Liver (tissue), 7 donors: ENCODE measurements at regions not wholly inside any gene's neighbourhood (a gene's known extent, or its start where the extent isn't known, plus 50 kb on each side); places are given as distances from the start of the nearest gene placed in this dataset.

ENCODE experiments used
- DNase-seq: peaks from one replicate; pipeline ENCODE4 v3.0.0-alpha.2; 2017; ENCODE audit warnings: low spot score
- H3K27ac ChIP-seq, 2 donors: one replicate each; pipeline ENCODE4 v1.7.0; 2013; ENCODE audit warnings: inconsistent platforms in 2 of 2, low read length in 2 of 2, control low read depth in 1 of 2, low read depth in 1 of 2, mild to moderate bottlenecking in 1 of 2
- H3K27me3 ChIP-seq, 4 donors: one replicate each; pipeline versions ENCODE4 v1.6.1 to v1.7.0; 2013; ENCODE audit warnings: low read length in 3 of 4, inconsistent platforms in 1 of 4, mild to moderate bottlenecking in 1 of 4, moderate library complexity in 1 of 4; ENCODE audit not compliant: control insufficient read depth in 4 of 4, insufficient read depth in 4 of 4
- H3K36me3 ChIP-seq, 4 donors: one replicate each; pipeline versions ENCODE4 v1.6.1 to v1.7.0; 2013; ENCODE audit warnings: low read length in 3 of 4, mild to moderate bottlenecking in 3 of 4, low read depth in 1 of 4, moderate library complexity in 1 of 4; ENCODE audit not compliant: control insufficient read depth in 4 of 4, insufficient read depth in 3 of 4
- H3K4me1 ChIP-seq, 4 donors: one replicate each; pipeline versions ENCODE4 v1.6.1 to v1.7.0; 2013; ENCODE audit warnings: low read length in 3 of 4, mild to moderate bottlenecking in 3 of 4, moderate library complexity in 1 of 4; ENCODE audit not compliant: control insufficient read depth in 4 of 4, insufficient read depth in 4 of 4
- H3K4me3 ChIP-seq, 3 donors: one replicate each; pipeline versions ENCODE4 v1.6.1 to v1.7.0; 2013; ENCODE audit warnings: low read length in 3 of 3, control low read depth in 1 of 3, low read depth in 1 of 3, mild to moderate bottlenecking in 1 of 3
- H3K9ac ChIP-seq, 2 donors: one replicate each; pipeline ENCODE4 v1.7.0; 2013; ENCODE audit warnings: low read length in 2 of 2, mild to moderate bottlenecking in 2 of 2, moderate library complexity in 2 of 2, control low read depth in 1 of 2, low read depth in 1 of 2
- H3K9me3 ChIP-seq, 4 donors: one replicate each; pipeline versions ENCODE4 v1.6.1 to v1.7.0; 2013; ENCODE audit warnings: low read length in 3 of 4; ENCODE audit not compliant: control insufficient read depth in 4 of 4
- ATF3 ChIP-seq: IDR thresholded peaks from 2 replicates; pipeline ENCODE4 v1.6.1; 2016; ENCODE audit warnings: antibody characterized with exemption
- EGR1 ChIP-seq, 2 donors: IDR thresholded peaks; 2 replicates each; pipeline ENCODE4 v1.6.1; 2016 to 2018; ENCODE audit warnings: antibody characterized with exemption in 2 of 2, low read depth in 2 of 2
- FOXA1 ChIP-seq: IDR thresholded peaks from 2 replicates; pipeline ENCODE4 v1.6.1; 2016; ENCODE audit warnings: antibody characterized with exemption
- FOXA2 ChIP-seq: IDR thresholded peaks from 2 replicates; pipeline ENCODE4 v1.6.1; 2016; ENCODE audit warnings: antibody characterized with exemption
- GABPA ChIP-seq, 2 donors: IDR thresholded peaks in 1 of 2; conservative IDR thresholded peaks in 1 of 2; 2 replicates each; pipeline ENCODE4 v1.6.1; 2016; ENCODE audit warnings: antibody characterized with exemption in 2 of 2, mild to moderate bottlenecking in 1 of 2, moderate library complexity in 1 of 2
- HNF4A ChIP-seq, 2 donors: conservative IDR thresholded peaks; 2 replicates each; pipeline ENCODE4 v1.6.1; 2016; ENCODE audit warnings: antibody characterized with exemption in 2 of 2, mild to moderate bottlenecking in 2 of 2
- HNF4G ChIP-seq: IDR thresholded peaks from 2 replicates; pipeline ENCODE4 v1.6.1; 2016; ENCODE audit warnings: antibody characterized with exemption
- JUND ChIP-seq, 2 donors: IDR thresholded peaks; 2 replicates each; pipeline ENCODE4 v1.6.1; 2016; ENCODE audit warnings: antibody characterized with exemption in 2 of 2
- NR2F2 ChIP-seq: IDR thresholded peaks from 2 replicates; pipeline ENCODE4 v1.6.1; 2016; ENCODE audit warnings: antibody characterized with exemption
- RAD21 ChIP-seq, 2 donors: IDR thresholded peaks; 2 replicates each; pipeline ENCODE4 v1.6.1; 2016; ENCODE audit warnings: antibody characterized with exemption in 2 of 2, mild to moderate bottlenecking in 2 of 2
- RXRA ChIP-seq, 2 donors: IDR thresholded peaks; 2 replicates each; pipeline ENCODE4 v1.6.1; 2017 to 2018; ENCODE audit warnings: antibody characterized with exemption in 2 of 2, mild to moderate bottlenecking in 1 of 2
- SP1 ChIP-seq: IDR thresholded peaks from 2 replicates; pipeline ENCODE4 v1.6.1; 2018; ENCODE audit warnings: antibody characterized with exemption, mild to moderate bottlenecking
- TAF1 ChIP-seq: conservative IDR thresholded peaks from 2 replicates; pipeline ENCODE4 v1.6.1; 2016; ENCODE audit warnings: antibody characterized with exemption, mild to moderate bottlenecking
- YY1 ChIP-seq: IDR thresholded peaks from 2 replicates; pipeline ENCODE4 v1.6.1; 2016; ENCODE audit warnings: antibody characterized with exemption, mild to moderate bottlenecking
- ZBTB33 ChIP-seq: IDR thresholded peaks from 2 replicates; pipeline ENCODE4 v1.6.1; 2016; ENCODE audit warnings: antibody characterized with exemption
- WGBS: extraction: QIAGEN DNeasy Blood & Tissue Kit; methylation state at CpG from one replicate; pipeline ENCODE4 v1.1.7; 2013; 5-methylcytosine and 5-hydroxymethylcytosine counted together
- TF ChIP-seq, protein P1 (sequence below): IDR thresholded peaks from 2 replicates; pipeline ENCODE4 v1.6.1; 2016; ENCODE audit warnings: antibody characterized with exemption, mild to moderate bottlenecking
- TF ChIP-seq, protein P2 (sequence below): IDR thresholded peaks from 2 replicates; pipeline ENCODE4 v1.6.1; 2016; ENCODE audit warnings: antibody characterized with exemption
- donor health status: healthy.
- donor health status: healthy.
- donor health status: healthy.
- donor health status: healthy.

- no peak overlapping the region for H3K4me3 ChIP-seq
- WGBS, result 86% methylated on average over 6 of the region's 6 CpGs
- peak; percentile 24 for DNase-seq
Measured at GRCh38 chr5:171705036-171705435, 80.6 kb upstream of the SMIM23 start.

GRCh38 chr5:171705830-171706468 lies 79.7 kb upstream of the SMIM23 start:
- H3K27me3 ChIP-seq, result peaks cover 0 to 3% (median 0%) of the 10 kb centered on the region in 4 donors
- DNase-seq, result peak; percentile 14
- WGBS, result 80% methylated on average over 7 of the region's 7 CpGs

More at GRCh38 chr5:171705036-171705435, 80.6 kb upstream of the SMIM23 start:
- Histone ChIP-seq H3K27me3 (peaks cover 0 to 3% (median 0%) of the 10 kb centered on the region in 4 donors), H3K9me3 (no peaks in the 10 kb centered on the region), H3K27ac (no peak overlapping the region), H3K4me1 (no peaks in the 10 kb centered on the region), H3K9ac (no peak overlapping the region), H3K36me3 (no peaks in the 10 kb centered on the region)
- TF ChIP-seq TAF1 (no peak), ZBTB33 (no peak), RXRA (IDR thresholded peaks at IDR 0.05) (no peak), RAD21 (IDR thresholded peaks at IDR 0.05) (no peak), NR2F2 (no peak), HNF4A (conservative IDR thresholded peaks at IDR 0.05) (no peak), SP1 (no peak), ATF3 (no peak)
- TF ChIP-seq, protein P1, sequence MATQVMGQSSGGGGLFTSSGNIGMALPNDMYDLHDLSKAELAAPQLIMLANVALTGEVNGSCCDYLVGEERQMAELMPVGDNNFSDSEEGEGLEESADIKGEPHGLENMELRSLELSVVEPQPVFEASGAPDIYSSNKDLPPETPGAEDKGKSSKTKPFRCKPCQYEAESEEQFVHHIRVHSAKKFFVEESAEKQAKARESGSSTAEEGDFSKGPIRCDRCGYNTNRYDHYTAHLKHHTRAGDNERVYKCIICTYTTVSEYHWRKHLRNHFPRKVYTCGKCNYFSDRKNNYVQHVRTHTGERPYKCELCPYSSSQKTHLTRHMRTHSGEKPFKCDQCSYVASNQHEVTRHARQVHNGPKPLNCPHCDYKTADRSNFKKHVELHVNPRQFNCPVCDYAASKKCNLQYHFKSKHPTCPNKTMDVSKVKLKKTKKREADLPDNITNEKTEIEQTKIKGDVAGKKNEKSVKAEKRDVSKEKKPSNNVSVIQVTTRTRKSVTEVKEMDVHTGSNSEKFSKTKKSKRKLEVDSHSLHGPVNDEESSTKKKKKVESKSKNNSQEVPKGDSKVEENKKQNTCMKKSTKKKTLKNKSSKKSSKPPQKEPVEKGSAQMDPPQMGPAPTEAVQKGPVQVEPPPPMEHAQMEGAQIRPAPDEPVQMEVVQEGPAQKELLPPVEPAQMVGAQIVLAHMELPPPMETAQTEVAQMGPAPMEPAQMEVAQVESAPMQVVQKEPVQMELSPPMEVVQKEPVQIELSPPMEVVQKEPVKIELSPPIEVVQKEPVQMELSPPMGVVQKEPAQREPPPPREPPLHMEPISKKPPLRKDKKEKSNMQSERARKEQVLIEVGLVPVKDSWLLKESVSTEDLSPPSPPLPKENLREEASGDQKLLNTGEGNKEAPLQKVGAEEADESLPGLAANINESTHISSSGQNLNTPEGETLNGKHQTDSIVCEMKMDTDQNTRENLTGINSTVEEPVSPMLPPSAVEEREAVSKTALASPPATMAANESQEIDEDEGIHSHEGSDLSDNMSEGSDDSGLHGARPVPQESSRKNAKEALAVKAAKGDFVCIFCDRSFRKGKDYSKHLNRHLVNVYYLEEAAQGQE, result no peak
- TF ChIP-seq, protein P2, sequence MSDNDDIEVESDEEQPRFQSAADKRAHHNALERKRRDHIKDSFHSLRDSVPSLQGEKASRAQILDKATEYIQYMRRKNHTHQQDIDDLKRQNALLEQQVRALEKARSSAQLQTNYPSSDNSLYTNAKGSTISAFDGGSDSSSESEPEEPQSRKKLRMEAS, result no peak

More at GRCh38 chr5:171705830-171706468, 79.7 kb upstream of the SMIM23 start:
- Histone ChIP-seq H3K4me3 (no peak overlapping the region), H3K36me3 (no peaks in the 10 kb centered on the region), H3K4me1 (no peaks in the 10 kb centered on the region), H3K27ac (no peak overlapping the region), H3K9ac (no peak overlapping the region), H3K9me3 (no peaks in the 10 kb centered on the region)
- TF ChIP-seq EGR1 (IDR thresholded peaks at IDR 0.05; ENCODE audit: low read depth in 2 of 2) (no peak), JUND (IDR thresholded peaks at IDR 0.05) (no peak), GABPA (IDR thresholded peaks at IDR 0.05 in 1 of 2, conservative IDR thresholded peaks at IDR 0.05 in 1 of 2) (no peak), FOXA1 (no peak), HNF4G (no peak), HNF4A (conservative IDR thresholded peaks at IDR 0.05) (no peak), ATF3 (no peak), YY1 (no peak), FOXA2 (no peak), RAD21 (IDR thresholded peaks at IDR 0.05) (no peak)
- TF ChIP-seq, protein P2, result no peak
- TF ChIP-seq, protein P1, result no peak
